ENCODE measurements at regions not wholly inside any gene's neighbourhood (a gene's known extent, or its start where the extent isn't known, plus 50 kb on each side); places are given as distances from the start of the nearest gene placed in this dataset.

DNA sequence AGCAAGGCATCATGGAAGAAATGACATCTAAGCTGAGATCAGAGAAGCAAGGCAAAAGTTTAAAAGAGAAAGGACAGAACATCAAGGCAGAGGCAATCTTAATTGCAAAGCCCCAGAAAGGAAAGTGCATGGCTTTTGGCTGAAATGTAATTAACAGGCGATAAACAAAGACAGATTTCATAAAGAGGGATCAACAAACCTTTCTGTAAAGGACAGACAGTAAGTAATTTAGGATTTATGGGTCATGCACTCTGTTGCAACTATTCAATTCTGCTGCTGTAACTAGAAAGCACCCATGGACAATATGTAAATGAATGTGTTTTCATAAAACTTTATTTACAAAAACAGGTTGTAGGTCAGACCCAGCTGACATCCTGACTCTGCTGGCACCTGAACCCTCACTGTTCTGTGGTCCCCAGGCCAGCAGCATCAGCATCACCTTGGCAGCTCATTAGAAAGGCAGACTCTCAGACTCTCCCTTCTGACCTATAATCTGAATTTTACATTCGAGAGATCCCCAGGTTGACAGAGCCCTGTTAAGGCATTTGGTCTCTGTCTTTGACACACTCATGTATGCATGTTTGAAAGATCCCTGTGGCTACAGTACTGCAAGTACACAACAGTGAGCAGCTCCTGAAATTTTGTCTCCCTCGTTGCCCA lies 362.9 kb upstream of the NFE2L3 start:
- TF ChIP-seq CTCF (conservative IDR thresholded peaks at IDR 0.05) (no peak), EZH2 (IDR thresholded peaks at IDR 0.05; ENCODE audit: low read depth) (no peak)
- Histone ChIP-seq H3K4me3 (no peak overlapping the region), H3K36me3 (ENCODE audit: low read depth) (no peaks in the 10 kb centered on the region), H3K27me3 (ENCODE audit: insufficient read depth, low read depth) (peaks cover 48% of the 10 kb centered on the region), H3K79me2 (ENCODE audit: low read depth) (no peaks in the 10 kb centered on the region), H3K9me2 (ENCODE audit: insufficient read depth) (no peaks in the 10 kb centered on the region), H4K20me1 (ENCODE audit: insufficient read depth) (no peaks in the 10 kb centered on the region), H3F3A (ENCODE audit: insufficient read depth, low read depth) (no peaks in the 10 kb centered on the region), H3K4me2 (no peak overlapping the region), H2AFZ (no peak overlapping the region), H3K27ac (no peak overlapping the region), H3K9me3 (ENCODE audit: insufficient read depth, low read depth) (no peaks in the 10 kb centered on the region), H3K4me1 (replicated peaks; ENCODE audit: insufficient read depth) (no peaks in the 10 kb centered on the region)
- no peak for DNase-seq
- no TSS peak for BruUV-seq (replicated peaks)
- ChIA-PET POLR2A (ENCODE audit: unreplicated experiment) (no interaction called here), CTCF (no interaction called here)
- intact Hi-C loops (cut with micrococcal nuclease; ENCODE audit: unreplicated experiment): no loop called here

DNA sequence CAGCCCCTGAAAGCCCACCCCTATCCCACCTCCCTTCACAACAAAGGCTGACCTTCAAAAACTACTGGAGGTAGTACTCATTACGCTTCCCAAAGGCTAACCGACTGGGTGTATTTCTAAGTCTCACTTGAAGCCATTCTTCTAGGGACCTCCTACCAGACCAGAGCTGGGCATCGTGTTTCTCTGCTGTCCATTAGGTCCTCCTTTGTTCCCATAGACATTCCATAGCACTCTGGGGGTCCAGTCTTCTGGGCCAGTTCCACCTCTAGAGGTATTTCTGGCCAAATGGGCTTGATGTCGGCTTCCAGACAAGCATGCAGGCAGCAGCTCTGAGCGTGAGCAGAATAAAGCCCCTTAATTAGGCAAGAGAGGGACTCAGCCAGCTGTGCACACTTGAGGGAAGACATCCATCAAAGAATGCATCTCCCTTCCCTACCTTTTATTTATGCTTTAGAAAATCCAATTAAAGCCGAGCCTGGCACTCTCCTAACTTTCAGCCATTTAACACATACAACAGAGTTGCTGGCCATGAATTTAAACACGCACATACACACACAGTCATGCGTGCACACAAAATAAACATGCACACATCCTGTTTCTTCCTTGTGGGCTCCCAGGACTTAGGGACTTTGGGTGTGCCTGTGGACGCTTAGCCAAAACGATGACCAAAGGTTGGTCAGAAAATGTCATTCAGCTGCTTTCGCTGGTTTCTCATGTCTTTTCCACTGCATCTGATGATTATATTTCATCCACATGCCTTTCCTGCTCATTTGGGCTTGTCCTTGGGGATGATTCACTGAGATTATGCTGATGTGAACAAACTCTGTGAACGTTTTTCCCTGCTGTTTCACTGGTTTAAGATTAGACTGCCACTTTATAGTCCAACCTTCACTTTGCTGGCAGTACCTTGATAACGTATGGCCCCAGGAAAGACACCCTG lies 362.0 kb upstream of the NFE2L3 start:
- H2AFZ ChIP-seq: no peak overlapping the region
- peaks cover 48% of the 10 kb centered on the region for H3K27me3 ChIP-seq (ENCODE audit: insufficient read depth, low read depth)
- DNase-seq: no peak
- no peaks in the 10 kb centered on the region for H3F3A ChIP-seq (ENCODE audit: insufficient read depth, low read depth)
- H3K9me3 ChIP-seq (ENCODE audit: insufficient read depth, low read depth): no peaks in the 10 kb centered on the region
- no peaks in the 10 kb centered on the region for H4K20me1 ChIP-seq (ENCODE audit: insufficient read depth)
- no peaks in the 10 kb centered on the region for H3K9me2 ChIP-seq (ENCODE audit: insufficient read depth)
- no peaks in the 10 kb centered on the region for H3K79me2 ChIP-seq (ENCODE audit: low read depth)
- no peak for TF ChIP-seq EZH2 (IDR thresholded peaks at IDR 0.05; ENCODE audit: low read depth)
- TF ChIP-seq CTCF (conservative IDR thresholded peaks at IDR 0.05): no peak
- H3K4me3 ChIP-seq: no peak overlapping the region
- no peaks in the 10 kb centered on the region for H3K36me3 ChIP-seq (ENCODE audit: low read depth)
- no peaks in the 10 kb centered on the region for H3K4me1 ChIP-seq (replicated peaks; ENCODE audit: insufficient read depth)
- ChIA-PET CTCF (interaction anchor here (0.7 kb wide), 1 partner anchor 65 kb away, joined by 3 read pairs; no protein-coding TSS in a partner anchor), POLR2A (ENCODE audit: unreplicated experiment) (no interaction called here)
- H3K4me2 ChIP-seq: no peak overlapping the region
- no TSS peak for BruUV-seq (replicated peaks)
- intact Hi-C loops (cut with micrococcal nuclease; ENCODE audit: unreplicated experiment): no loop called here
- no peak overlapping the region for H3K27ac ChIP-seq

- TF ChIP-seq EZH2 (IDR thresholded peaks at IDR 0.05; ENCODE audit: low read depth) (no peak), CTCF (conservative IDR thresholded peaks at IDR 0.05) (no peak)
- no peaks in the 10 kb centered on the region for H3K4me1 ChIP-seq (replicated peaks; ENCODE audit: insufficient read depth)
- H3K9me2 ChIP-seq (ENCODE audit: insufficient read depth): no peaks in the 10 kb centered on the region
- H3K9me3 ChIP-seq (ENCODE audit: insufficient read depth, low read depth): no peaks in the 10 kb centered on the region
- H3F3A ChIP-seq (ENCODE audit: insufficient read depth, low read depth): no peaks in the 10 kb centered on the region
- POLR2A ChIA-PET (ENCODE audit: unreplicated experiment): interaction anchor here (0.6 kb wide), 1 partner anchor 1811 kb away, joined by 4 read pairs; no protein-coding TSS in a partner anchor
- intact Hi-C loops (cut with micrococcal nuclease; ENCODE audit: unreplicated experiment): no loop called here
- H4K20me1 ChIP-seq (ENCODE audit: insufficient read depth): no peaks in the 10 kb centered on the region; the same call in 1 of the 2 replicates
- CTCF ChIA-PET: no interaction called here
- DNase-seq: no peak
- BruUV-seq (replicated peaks): no TSS peak
- H3K27ac ChIP-seq: no peak overlapping the region
- no peaks in the 10 kb centered on the region for H3K79me2 ChIP-seq (ENCODE audit: low read depth)
- H3K4me3 ChIP-seq: no peak overlapping the region
- peaks cover 48% of the 10 kb centered on the region for H3K27me3 ChIP-seq (ENCODE audit: insufficient read depth, low read depth)
- H3K4me2 ChIP-seq: no peak overlapping the region
- H3K36me3 ChIP-seq (ENCODE audit: low read depth): no peaks in the 10 kb centered on the region
- H2AFZ ChIP-seq: no peak overlapping the region
Observed at GRCh38 chr7:25790963-25791362, 361.0 kb upstream of the NFE2L3 start.
